ENCODE measurements at regions not wholly inside any gene's neighbourhood (a gene's known extent, or its start where the extent isn't known, plus 50 kb on each side); places are given as distances from the start of the nearest gene placed in this dataset.
"Not testable (repeated sequence)": the region's sequence is repeated elsewhere in the genome, so short reads cannot be mapped to it uniquely, and the experiment has no call there.

DNA sequence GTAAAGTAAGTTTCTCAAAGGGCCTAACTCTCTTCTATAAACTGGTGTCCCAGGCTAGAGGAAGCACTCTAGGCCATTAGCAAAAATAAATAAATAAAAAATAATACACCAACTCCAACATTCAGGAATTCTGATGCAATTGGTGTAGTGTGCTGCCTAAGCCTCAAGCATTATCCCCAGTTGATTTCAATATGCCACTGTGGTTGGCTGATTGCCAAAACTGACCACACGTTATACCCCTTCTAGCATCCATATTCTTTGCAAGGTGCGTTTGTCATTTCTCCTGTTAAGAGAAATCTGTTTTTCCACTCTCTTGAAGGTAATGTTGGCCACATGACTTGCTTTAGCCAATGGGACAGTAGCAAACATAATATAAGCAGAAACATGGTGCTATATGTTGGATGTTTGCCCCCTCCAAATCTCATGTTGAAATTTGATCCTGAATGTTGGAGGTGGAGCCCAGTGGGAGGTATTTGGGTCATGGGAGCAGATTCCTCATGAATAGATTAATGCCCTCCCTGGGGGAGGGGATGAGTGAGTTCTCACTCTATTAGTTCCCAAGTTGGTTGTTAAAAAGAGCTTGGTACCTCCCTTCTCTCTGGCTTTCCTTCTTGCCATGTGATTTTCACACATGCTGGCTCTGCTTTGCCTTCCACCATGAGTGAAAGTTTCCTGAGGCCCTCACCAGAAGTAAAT lies 71.9 kb upstream of the PLCB4 start:
- no peak for DNase-seq
- 61 to 82% methylated on average over 2 of the region's 2 CpGs for whole genome bisulfite sequencing, 2 donors
- H3K36me3 ChIP-seq = no peaks in the 10 kb centered on the region
- TF ChIP-seq, protein P1, sequence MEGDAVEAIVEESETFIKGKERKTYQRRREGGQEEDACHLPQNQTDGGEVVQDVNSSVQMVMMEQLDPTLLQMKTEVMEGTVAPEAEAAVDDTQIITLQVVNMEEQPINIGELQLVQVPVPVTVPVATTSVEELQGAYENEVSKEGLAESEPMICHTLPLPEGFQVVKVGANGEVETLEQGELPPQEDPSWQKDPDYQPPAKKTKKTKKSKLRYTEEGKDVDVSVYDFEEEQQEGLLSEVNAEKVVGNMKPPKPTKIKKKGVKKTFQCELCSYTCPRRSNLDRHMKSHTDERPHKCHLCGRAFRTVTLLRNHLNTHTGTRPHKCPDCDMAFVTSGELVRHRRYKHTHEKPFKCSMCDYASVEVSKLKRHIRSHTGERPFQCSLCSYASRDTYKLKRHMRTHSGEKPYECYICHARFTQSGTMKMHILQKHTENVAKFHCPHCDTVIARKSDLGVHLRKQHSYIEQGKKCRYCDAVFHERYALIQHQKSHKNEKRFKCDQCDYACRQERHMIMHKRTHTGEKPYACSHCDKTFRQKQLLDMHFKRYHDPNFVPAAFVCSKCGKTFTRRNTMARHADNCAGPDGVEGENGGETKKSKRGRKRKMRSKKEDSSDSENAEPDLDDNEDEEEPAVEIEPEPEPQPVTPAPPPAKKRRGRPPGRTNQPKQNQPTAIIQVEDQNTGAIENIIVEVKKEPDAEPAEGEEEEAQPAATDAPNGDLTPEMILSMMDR (IDR thresholded peaks at IDR 0.05) = no peak
- no peak for TF ChIP-seq POLR2A (IDR thresholded peaks at IDR 0.05)
- H3K27me3 ChIP-seq = no peaks in the 10 kb centered on the region
- intact Hi-C loops (cut with DNase I) = no loop called here
- no peaks in the 10 kb centered on the region for H3K9me3 ChIP-seq
- H3K4me1 ChIP-seq = no peaks in the 10 kb centered on the region
- H3K4me3 ChIP-seq = no peak overlapping the region
- no peak overlapping the region for H3K27ac ChIP-seq

DNA sequence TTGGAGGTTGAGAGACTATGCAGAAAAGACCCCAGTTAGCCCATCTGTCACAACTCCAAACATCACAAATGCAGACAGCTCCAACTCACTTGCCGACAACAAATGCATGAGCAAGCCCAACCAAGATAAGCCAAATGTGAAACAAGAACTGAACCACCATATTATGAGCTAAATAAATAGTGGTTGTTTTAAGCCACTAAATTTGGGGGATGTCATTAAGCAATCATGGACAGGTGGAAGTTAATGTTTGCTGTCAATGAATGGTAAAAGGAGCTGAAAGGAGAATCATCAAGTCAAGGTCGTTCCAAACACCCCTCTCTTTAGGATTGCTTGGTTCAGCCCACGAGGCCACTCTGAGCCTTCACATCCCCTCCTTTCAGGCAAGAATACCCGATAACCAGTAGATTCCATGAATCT lies 71.2 kb upstream of the PLCB4 start:
- whole genome bisulfite sequencing, 2 donors = 73 to 78% methylated on average over 4 of the region's 4 CpGs
- Histone ChIP-seq H3K36me3 (no peaks in the 10 kb centered on the region), H3K27me3 (no peaks in the 10 kb centered on the region), H3K27ac (no peak overlapping the region), H3K4me3 (no peak overlapping the region), H3K4me1 (no peaks in the 10 kb centered on the region), H3K9me3 (no peaks in the 10 kb centered on the region)
- intact Hi-C loops (cut with DNase I) = no loop called here
- TF ChIP-seq, protein P1 (IDR thresholded peaks at IDR 0.05) = no peak
- no peak for TF ChIP-seq POLR2A (IDR thresholded peaks at IDR 0.05)
- DNase-seq = no peak

DNA sequence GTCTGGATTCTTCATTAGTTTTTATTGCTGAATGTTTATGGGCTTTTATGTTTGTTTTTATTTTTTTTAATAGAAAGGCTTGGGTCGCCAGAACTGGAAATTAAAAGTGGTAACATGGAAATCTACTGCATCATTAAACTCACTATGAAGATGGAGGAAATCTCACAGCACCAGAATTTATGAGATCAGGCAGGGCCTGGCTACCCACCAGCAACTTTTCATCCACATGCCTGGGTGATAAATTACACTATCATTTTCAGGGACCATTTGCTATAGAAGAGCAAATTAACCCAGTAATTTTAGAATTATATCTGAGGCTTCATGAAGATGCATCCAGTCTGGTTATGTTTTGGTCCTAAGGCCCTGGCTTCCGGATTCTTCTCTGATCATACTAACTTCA lies 57.8 kb upstream of the PLCB4 start:
- no peak overlapping the region for H3K27ac ChIP-seq
- WGBS, 2 donors = 76 to 97% methylated on average over 2 of the region's 2 CpGs
- intact Hi-C loops (cut with DNase I) = no loop called here
- no peaks in the 10 kb centered on the region for H3K36me3 ChIP-seq
- H3K27me3 ChIP-seq = no peaks in the 10 kb centered on the region
- no peaks in the 10 kb centered on the region for H3K9me3 ChIP-seq
- DNase-seq = no peak
- TF ChIP-seq POLR2A (IDR thresholded peaks at IDR 0.05) = no peak
- TF ChIP-seq, protein P1 (IDR thresholded peaks at IDR 0.05) = no peak
- H3K4me3 ChIP-seq = no peak overlapping the region
- H3K4me1 ChIP-seq = no peaks in the 10 kb centered on the region

DNA sequence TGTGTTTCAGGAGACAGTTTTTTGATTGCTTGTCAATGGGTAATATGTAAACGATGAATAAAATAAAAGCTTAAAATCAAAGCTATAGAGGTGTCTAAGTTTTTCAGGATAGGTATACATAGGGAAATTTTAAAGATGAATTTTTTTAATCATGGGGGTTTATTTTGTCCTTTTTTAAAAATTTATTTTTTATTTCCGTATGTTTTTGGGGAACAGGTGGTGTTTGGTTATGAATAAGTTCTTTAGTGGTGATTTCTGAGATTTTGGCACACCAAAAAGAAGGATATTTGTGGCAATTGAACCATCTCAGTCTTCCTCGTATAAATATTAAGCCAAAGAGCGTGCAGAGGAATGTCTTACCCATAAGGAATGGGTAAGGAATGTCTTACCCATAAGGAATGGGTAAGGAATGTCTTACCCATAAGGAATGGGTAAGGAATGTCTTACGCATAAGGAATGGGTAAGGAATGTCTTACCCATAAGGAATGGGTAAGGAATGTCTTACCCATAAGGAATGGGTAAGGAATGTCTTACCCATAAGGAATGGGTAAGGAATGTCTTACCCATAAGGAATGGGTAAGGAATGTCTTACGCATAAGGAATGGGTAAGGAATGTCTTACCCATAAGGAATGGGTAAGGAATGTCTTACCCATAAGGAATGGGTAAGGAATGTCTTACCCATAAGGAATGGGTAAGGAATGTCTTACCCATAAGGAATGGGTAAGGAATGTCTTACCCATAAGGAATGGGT lies 53.5 kb upstream of the PLCB4 start:
- H3K36me3 ChIP-seq; intact Hi-C loops (cut with DNase I); H3K4me1 ChIP-seq; H3K9me3 ChIP-seq; DNase-seq; H3K27me3 ChIP-seq; H3K4me3 ChIP-seq; H3K27ac ChIP-seq: not testable (repeated sequence)
- WGBS, 2 donors = 71 to 97% methylated on average over 4 to 5 of the region's 6 CpGs

DNA sequence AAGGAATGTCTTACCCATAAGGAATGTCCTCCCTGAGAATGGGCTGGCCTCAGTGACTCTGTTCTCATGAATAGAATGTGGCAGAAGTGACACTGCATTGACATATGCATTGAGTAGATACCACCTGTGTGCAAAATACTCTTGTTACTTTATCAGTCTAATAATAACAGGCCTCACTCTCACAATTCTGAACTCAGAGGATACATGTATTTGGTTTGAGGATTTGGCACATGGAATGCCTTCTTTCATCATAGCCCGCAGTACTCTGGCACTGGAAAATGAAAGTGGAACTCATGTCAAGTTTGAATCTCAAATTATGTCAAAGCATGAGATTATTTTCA lies 52.9 kb upstream of the PLCB4 start:
- intact Hi-C loops (cut with DNase I) = no loop called here
- no peak overlapping the region for H3K27ac ChIP-seq
- H3K27me3 ChIP-seq = no peaks in the 10 kb centered on the region
- 36 to 57% methylated on average over 1 of the region's 1 CpG for WGBS, 2 donors
- no peaks in the 10 kb centered on the region for H3K4me1 ChIP-seq
- no peaks in the 10 kb centered on the region for H3K36me3 ChIP-seq
- H3K9me3 ChIP-seq = no peaks in the 10 kb centered on the region
- no peak for TF ChIP-seq POLR2A (IDR thresholded peaks at IDR 0.05)
- TF ChIP-seq, protein P1 (IDR thresholded peaks at IDR 0.05) = no peak
- DNase-seq = no peak
- no peak overlapping the region for H3K4me3 ChIP-seq

Measured in esophagus squamous epithelium (tissue), 5 donors.